Activated CD4-positive, alpha-beta T cell treated with anti-CD3 and anti-CD28 coated beads for 24 hours (primary cell): ENCODE measurements at regions not wholly inside any gene's neighbourhood (a gene's known extent, or its start where the extent isn't known, plus 50 kb on each side); places are given as distances from the start of the nearest gene placed in this dataset.
"Not testable (repeated sequence)": the region's sequence is repeated elsewhere in the genome, so short reads cannot be mapped to it uniquely, and the experiment has no call there.

ENCODE experiments used
- DNase-seq, 2 donors: peaks; one replicate each; pipeline ENCODE4 v3.0.0-alpha.2; 2020; ENCODE audit warnings: low read depth in 2 of 2

GRCh38 chr4:62706423-62706822, 1506.3 kb downstream of the ADGRL3 start:
- no peak for DNase-seq

- DNase-seq: no peak
These were observed 1483.9 kb downstream of the ADGRL3 start for GRCh38 chr4:62683799-62684566.

- DNase-seq: no peak
These were observed 1476.8 kb downstream of the ADGRL3 start for GRCh38 chr4:62676962-62677361.

GRCh38 chr4:62670514-62670913, 1470.4 kb downstream of the ADGRL3 start:
- DNase-seq: no peak

GRCh38 chr4:62661821-62662220, 1461.7 kb downstream of the ADGRL3 start:
- DNase-seq: no peak

- no peak for DNase-seq
These were observed 1455.9 kb downstream of the ADGRL3 start for GRCh38 chr4:62656006-62656405.

- DNase-seq: no peak
These were observed 1444.2 kb downstream of the ADGRL3 start for GRCh38 chr4:62644372-62644771.

- no peak for DNase-seq
These were observed 1440.2 kb downstream of the ADGRL3 start for GRCh38 chr4:62640296-62640695.

- DNase-seq: no peak
These were observed 1427.5 kb downstream of the ADGRL3 start for GRCh38 chr4:62627671-62628070.

GRCh38 chr4:62627141-62627540, 1427.0 kb downstream of the ADGRL3 start:
- DNase-seq: no peak

- DNase-seq: no peak
These were observed 1422.0 kb downstream of the ADGRL3 start for GRCh38 chr4:62622089-62622488.

GRCh38 chr4:62619971-62620370, 1419.8 kb downstream of the ADGRL3 start:
- no peak for DNase-seq

GRCh38 chr4:62618042-62618441, 1417.9 kb downstream of the ADGRL3 start:
- DNase-seq: no peak

GRCh38 chr4:62601737-62602136, 1401.6 kb downstream of the ADGRL3 start:
- no peak for DNase-seq

GRCh38 chr4:62595265-62595664, 1395.1 kb downstream of the ADGRL3 start:
- not testable (repeated sequence) for DNase-seq

GRCh38 chr4:62591756-62592155, 1391.6 kb downstream of the ADGRL3 start:
- no peak for DNase-seq

GRCh38 chr4:62588671-62589070, 1388.5 kb downstream of the ADGRL3 start:
- no peak for DNase-seq

GRCh38 chr4:62571494-62571893, 1371.4 kb downstream of the ADGRL3 start:
- DNase-seq: no peak

- no peak for DNase-seq
These were observed 1360.7 kb downstream of the ADGRL3 start for GRCh38 chr4:62560858-62561257.

GRCh38 chr4:62550121-62550520, 1350.0 kb downstream of the ADGRL3 start:
- no peak for DNase-seq

- no peak for DNase-seq
These were observed 1349.5 kb downstream of the ADGRL3 start for GRCh38 chr4:62549601-62550000.

GRCh38 chr4:62548765-62549164, 1348.6 kb downstream of the ADGRL3 start:
- no peak for DNase-seq

- DNase-seq: no peak
These were observed 1348.0 kb downstream of the ADGRL3 start for GRCh38 chr4:62548108-62548524.

- no peak for DNase-seq
These were observed 1344.3 kb downstream of the ADGRL3 start for GRCh38 chr4:62544428-62544827.
